PC-3 (cell line): ENCODE measurements at regions not wholly inside any gene's neighbourhood (a gene's known extent, or its start where the extent isn't known, plus 50 kb on each side); places are given as distances from the start of the nearest gene placed in this dataset.
"Not testable (repeated sequence)": the region's sequence is repeated elsewhere in the genome, so short reads cannot be mapped to it uniquely, and the experiment has no call there.

Experiments used
- ATAC-seq: fragments of 200-7000 bp; cut with Tn5 transposase; 2 replicates; pipeline ENCODE4 v1.9.1; 2020; ENCODE audit warnings: mild to moderate bottlenecking, moderate library complexity
- BruUV-seq: library from RNA; stranded (reverse); fragments of 400-500 nt; replicated peaks from 2 replicates; lab custom pipeline; 2021; lab: Mats Ljungman, UMichigan
- CTCF ChIA-PET: fragments of 300-600 bp; sonication (Branson Sonifier 250); formaldehyde crosslinking; loops from one replicate; lab custom pipeline; 2022; ENCODE audit warnings: antibody characterized with exemption; lab: Charles Lee
- POLR2A ChIA-PET: fragments of 300-600 bp; sonication (Branson Sonifier 250); formaldehyde crosslinking; loops from one replicate; lab custom pipeline; 2022; ENCODE audit warnings: antibody characterized with exemption; ENCODE audit not compliant: unreplicated experiment; lab: Charles Lee
- DNase-seq: peaks from one replicate; pipeline ENCODE4 v3.0.0-alpha.2; 2015
- H2AFZ ChIP-seq: fragments of 300-600 bp; sonication (generic); 2 replicates; pipeline ENCODE4 v1.6.0; 2016; ENCODE audit warnings: antibody characterized with exemption, low read length
- H3F3A ChIP-seq: fragments of 300-600 bp; sonication (generic); one replicate; pipeline ENCODE4 v1.6.0; 2017; ENCODE audit warnings: antibody characterized with exemption, low read length, control low read depth, mild to moderate bottlenecking; ENCODE audit not compliant: unreplicated experiment
- H3K27ac ChIP-seq: fragments of 300-600 bp; sonication (generic); 2 replicates; pipeline ENCODE4 v1.5.1; 2016; ENCODE audit warnings: mild to moderate bottlenecking, low read length
- H3K27me3 ChIP-seq: fragments of 300-600 bp; sonication (generic); 2 replicates; pipeline ENCODE4 v1.6.1; 2016; ENCODE audit warnings: low read length, mixed read lengths
- H3K36me3 ChIP-seq: fragments of 300-600 bp; sonication (generic); 2 replicates; pipeline ENCODE4 v1.6.1; 2016; ENCODE audit warnings: low read depth, mixed run types, low read length, mixed read lengths
- H3K4me1 ChIP-seq: fragments of 300-600 bp; sonication (generic); 2 replicates; pipeline ENCODE4 v1.5.1; 2016; ENCODE audit warnings: low read length; ENCODE audit not compliant: insufficient read depth
- H3K4me2 ChIP-seq: fragments of 300-600 bp; sonication (generic); 2 replicates; pipeline ENCODE4 v1.6.0; 2016; ENCODE audit warnings: low read length
- H3K4me3 ChIP-seq: fragments of 300-600 bp; sonication (generic); 2 replicates; pipeline ENCODE4 v1.5.1; 2016; ENCODE audit warnings: mild to moderate bottlenecking, low read length, mixed read lengths
- H3K79me2 ChIP-seq: fragments of 300-600 bp; sonication (generic); 2 replicates; pipeline ENCODE4 v1.6.1; 2017; ENCODE audit warnings: low read length, mixed read lengths
- H3K9ac ChIP-seq: fragments of 300-600 bp; sonication (generic); 2 replicates; pipeline ENCODE4 v1.6.0; 2016; ENCODE audit warnings: mild to moderate bottlenecking, low read length
- H3K9me2 ChIP-seq: fragments of 300-600 bp; sonication (generic); replicated peaks from 2 replicates; pipeline ENCODE4 v1.6.1; 2016; ENCODE audit warnings: mixed run types, low read length, mixed read lengths
- H3K9me3 ChIP-seq: fragments of 300-600 bp; sonication (generic); 2 replicates; pipeline ENCODE4 v1.6.1; 2016; ENCODE audit warnings: low read length, mixed read lengths
- H4K20me1 ChIP-seq: fragments of 300-600 bp; sonication (generic); 2 replicates; pipeline ENCODE4 v1.6.1; 2016; ENCODE audit warnings: low read length, mixed read lengths
- CTCF ChIP-seq: fragments of 300-600 bp; sonication (generic); conservative IDR thresholded peaks from 2 replicates; pipeline ENCODE4 v1.5.1; 2017; ENCODE audit warnings: antibody characterized with exemption, low read depth, mild to moderate bottlenecking, low read length
- EZH2 ChIP-seq: fragments of 300-600 bp; sonication (generic); IDR thresholded peaks from one replicate; pipeline ENCODE4 v1.6.1; 2017; ENCODE audit warnings: antibody characterized with exemption, mild to moderate bottlenecking, low read length; ENCODE audit not compliant: unreplicated experiment
- EZH2phosphoT487 ChIP-seq: fragments of 300-600 bp; sonication (generic); IDR thresholded peaks from 2 replicates; pipeline ENCODE4 v1.6.1; 2018; ENCODE audit warnings: mild to moderate bottlenecking, antibody characterized with exemption, low read length, borderline replicate concordance
- intact Hi-C: fragments of 100-400 bp; cut with micrococcal nuclease; formaldehyde crosslinking; loops from 2 replicates; pipeline ENCODE4 v1.9.0; 2023

GRCh38 chr3:59366218-59366617 is 316.4 kb upstream of the CFAP20DC start:
- intact Hi-C loops = loop anchor here (10.0 kb wide), 2 partner anchors 371 to 449 kb away; no protein-coding TSS in a partner anchor
- TF ChIP-seq EZH2 (no peak), CTCF (no peak), EZH2phosphoT487 (no peak)
- Histone ChIP-seq H3K36me3 (no peaks in the 10 kb centered on the region), H4K20me1 (no peaks in the 10 kb centered on the region), H3K9ac (no peak overlapping the region), H3K4me3 (no peak overlapping the region), H3K9me2 (no peaks in the 10 kb centered on the region), H3K27ac (no peak overlapping the region), H3K79me2 (no peaks in the 10 kb centered on the region), H3K9me3 (no peaks in the 10 kb centered on the region), H3F3A (no peaks in the 10 kb centered on the region), H2AFZ (no peak overlapping the region), H3K4me1 (peaks cover 31% of the 10 kb centered on the region), H3K27me3 (no peaks in the 10 kb centered on the region), H3K4me2 (no peak overlapping the region)
- POLR2A ChIA-PET = no interaction called here
- CTCF ChIA-PET = no interaction called here
- no peak for DNase-seq
- BruUV-seq = no TSS peak
- ATAC-seq = no peak

GRCh38 chr3:59364496-59364895 is 314.7 kb upstream of the CFAP20DC start:
- Histone ChIP-seq H3K4me1 (peaks cover 31% of the 10 kb centered on the region), H3K27ac (peak overlapping the region; percentile 60), H3K79me2 (no peaks in the 10 kb centered on the region), H3K4me2 (peak overlapping the region; percentile 55), H3K36me3 (no peaks in the 10 kb centered on the region), H3K9me2 (no peaks in the 10 kb centered on the region), H4K20me1 (no peaks in the 10 kb centered on the region), H3K27me3 (no peaks in the 10 kb centered on the region), H3F3A (no peaks in the 10 kb centered on the region), H3K9me3 (no peaks in the 10 kb centered on the region), H3K4me3 (no peak overlapping the region; the same call in 1 of the 2 replicates), H3K9ac (no peak overlapping the region), H2AFZ (no peak overlapping the region)
- CTCF ChIA-PET = no interaction called here
- no peak for TF ChIP-seq CTCF
- TF ChIP-seq EZH2 = no peak
- TF ChIP-seq EZH2phosphoT487 = no peak
- intact Hi-C loops = loop anchor here (2.0 to 10.0 kb wide), 3 partner anchors 118 to 450 kb away; no protein-coding TSS in a partner anchor
- peak; percentile 76 for DNase-seq
- BruUV-seq = no TSS peak
- POLR2A ChIA-PET = no interaction called here
- ATAC-seq = peak; percentile 75

- H3K9ac ChIP-seq, POLR2A ChIA-PET, H2AFZ ChIP-seq, H4K20me1 ChIP-seq, ATAC-seq, H3K27me3 ChIP-seq, DNase-seq, H3K9me3 ChIP-seq, H3K27ac ChIP-seq, H3K36me3 ChIP-seq, H3K79me2 ChIP-seq, CTCF ChIA-PET, H3K9me2 ChIP-seq, BruUV-seq, H3K4me3 ChIP-seq, H3F3A ChIP-seq, H3K4me2 ChIP-seq: not testable (repeated sequence)
- intact Hi-C loops = loop anchor here (10.0 kb wide), 2 partner anchors 366 to 454 kb away; no protein-coding TSS in a partner anchor
- H3K4me1 ChIP-seq = peaks cover 18% of the 10 kb centered on the region
Measured at GRCh38 chr3:59360312-59360711, 310.5 kb upstream of the CFAP20DC start.
